ENCODE measurements at regions not wholly inside any gene's neighbourhood (a gene's known extent, or its start where the extent isn't known, plus 50 kb on each side); places are given as distances from the start of the nearest gene placed in this dataset.
"Not testable (repeated sequence)": the region's sequence is repeated elsewhere in the genome, so short reads cannot be mapped to it uniquely, and the experiment has no call there.

DNA sequence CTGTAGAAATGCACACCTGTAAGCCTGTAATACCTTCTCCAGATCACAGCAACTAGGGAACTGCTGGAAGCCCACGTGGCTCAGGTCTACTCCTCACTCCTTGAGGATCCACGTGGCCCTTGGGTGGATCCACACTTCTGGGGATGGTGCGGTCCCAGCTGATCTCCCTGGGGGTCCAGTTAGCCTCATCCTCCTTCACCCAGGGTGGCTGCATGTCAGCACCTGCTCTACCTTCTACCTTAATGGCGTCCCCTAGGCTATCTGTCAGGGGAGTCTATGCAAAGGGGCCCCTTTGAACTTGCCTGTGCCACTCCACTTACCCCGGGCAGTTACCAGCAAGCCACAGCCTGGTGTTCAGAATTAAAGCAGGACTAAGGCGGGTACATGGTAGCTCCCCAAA lies 284.7 kb downstream of the MYCN start:
- no peak for DNase-seq (ENCODE audit: low read depth)

DNA sequence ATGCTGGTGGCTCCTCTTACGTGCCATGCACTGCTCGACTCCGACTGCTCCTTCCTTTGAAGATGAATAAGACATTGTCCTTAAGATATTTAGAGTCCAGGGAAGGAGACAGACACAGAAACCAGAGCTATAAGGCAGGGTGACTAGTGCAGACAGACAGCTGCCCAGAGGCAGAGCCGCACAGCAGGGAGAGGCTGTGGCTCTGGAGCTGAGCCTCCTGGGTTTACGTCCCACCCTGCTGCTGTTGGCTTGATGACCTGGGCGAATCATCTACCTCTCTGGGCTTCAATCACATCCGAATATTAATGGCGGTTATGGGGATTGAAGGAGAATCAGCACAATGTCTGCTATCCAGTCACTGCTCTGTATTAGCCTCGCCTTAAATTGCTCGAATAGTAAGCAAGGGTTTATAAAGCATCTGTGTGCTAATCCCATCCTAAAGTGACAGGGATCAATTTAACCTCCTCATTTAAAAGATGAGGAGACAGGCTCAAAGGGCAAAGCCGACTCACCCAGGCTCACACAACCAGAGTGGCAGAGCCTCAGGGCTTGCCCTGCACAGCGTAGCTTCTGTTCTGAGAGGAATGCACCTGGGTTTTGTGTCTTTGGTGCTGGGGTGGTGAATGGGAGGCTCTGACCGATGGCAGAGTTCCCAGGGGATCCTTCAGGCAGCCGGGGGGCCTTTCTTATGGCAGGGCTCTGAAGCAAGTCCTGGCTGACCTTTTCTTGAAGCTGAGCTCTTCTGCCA lies 284.1 kb downstream of the MYCN start:
- no peak for DNase-seq (ENCODE audit: low read depth)

DNA sequence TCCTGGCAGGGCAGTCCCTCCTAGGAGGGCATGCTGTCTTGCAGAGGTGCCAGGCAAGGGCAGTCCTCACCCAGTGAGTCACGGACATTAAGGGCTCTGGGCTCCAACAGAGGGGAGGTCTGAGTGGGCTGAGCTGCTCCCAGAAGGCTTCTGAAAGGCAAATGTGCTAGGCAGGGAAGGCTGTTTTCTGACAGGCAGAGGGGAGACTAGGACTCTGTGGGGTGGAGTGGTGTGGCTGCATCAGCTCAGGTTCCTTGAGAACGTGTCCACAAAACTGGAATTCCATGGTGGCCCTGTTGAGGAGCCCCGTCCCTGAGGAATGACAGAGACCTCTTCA lies 283.5 kb downstream of the MYCN start:
- DNase-seq (ENCODE audit: low read depth), result no peak

DNA sequence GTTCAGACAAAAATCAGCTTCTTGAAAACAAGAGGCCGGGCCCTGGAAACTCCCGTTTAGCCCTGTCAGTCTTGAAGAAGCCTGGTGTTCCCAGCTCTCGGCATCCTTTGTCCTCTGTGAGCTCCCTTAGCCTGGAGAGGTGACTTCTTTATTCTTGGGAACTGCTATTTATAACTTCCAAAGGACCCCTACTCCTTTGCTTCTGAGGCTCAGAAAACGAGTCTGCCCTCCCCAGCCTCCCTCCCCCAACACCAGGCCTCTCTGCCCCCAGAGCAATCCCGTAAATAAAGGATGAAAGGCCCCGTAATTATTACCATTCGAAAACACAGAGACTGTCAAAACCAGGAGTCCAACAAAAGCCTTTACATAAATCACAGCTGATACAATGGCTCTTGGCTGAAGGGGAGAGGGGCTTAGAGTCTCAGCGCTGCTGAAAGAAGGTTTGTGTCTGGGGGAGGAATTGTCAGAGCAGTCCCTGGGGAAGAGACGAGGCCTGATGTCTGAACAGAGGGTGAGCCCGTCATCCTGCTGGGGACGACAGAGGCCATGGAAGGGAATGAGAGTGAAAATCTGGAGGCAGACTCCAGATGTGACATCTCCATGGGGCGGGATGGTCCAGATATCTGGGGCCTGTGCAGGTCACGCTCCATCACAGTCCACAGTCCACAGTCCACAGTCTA lies 283.0 kb downstream of the MYCN start:
- DNase-seq (ENCODE audit: low read depth), result no peak

DNA sequence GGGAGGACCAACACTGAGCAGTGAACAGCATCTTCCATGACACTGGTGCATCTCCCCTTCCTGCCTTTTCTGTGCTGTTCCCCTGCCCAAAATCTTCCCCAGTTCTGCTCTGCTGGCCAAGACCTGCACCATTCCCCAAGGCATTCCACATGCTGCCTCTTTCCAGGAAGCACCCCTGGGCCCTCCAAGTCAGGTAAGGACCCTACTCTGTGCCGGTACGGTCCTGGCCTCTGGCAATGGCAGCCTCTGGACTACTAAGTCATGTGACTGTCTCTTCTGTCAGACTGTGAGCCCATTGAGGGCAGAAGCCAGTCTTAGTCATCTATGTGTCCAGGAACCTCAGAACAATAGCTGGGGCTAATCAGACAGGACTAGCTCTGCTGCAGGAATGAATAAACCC lies 282.0 kb downstream of the MYCN start:
- no peak for DNase-seq (ENCODE audit: low read depth)

DNA sequence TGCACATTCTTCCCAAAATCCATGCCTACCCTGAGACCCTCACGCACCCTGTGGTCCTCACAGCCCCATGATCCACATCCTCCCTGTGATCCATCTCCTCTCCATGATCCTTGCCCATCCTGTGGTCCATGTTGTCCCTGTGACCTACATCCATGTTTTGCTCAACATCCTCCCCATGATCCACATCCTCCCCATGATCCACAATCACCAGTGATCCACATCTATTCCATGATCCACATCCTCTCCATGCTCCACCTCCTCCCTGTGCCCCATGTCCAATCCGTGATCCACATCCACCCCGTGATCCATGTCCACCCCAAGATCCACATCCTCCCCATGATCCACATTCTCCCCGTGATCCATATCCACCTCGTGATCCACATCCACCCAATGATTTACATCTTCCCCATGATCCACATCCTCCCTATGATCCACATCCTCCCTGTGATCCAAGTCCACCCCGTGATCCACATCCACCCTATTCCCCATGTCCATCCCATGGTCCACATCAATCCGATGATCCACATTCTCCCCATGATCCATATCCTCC lies 281.2 kb downstream of the MYCN start:
- DNase-seq (ENCODE audit: low read depth), result no peak

DNA sequence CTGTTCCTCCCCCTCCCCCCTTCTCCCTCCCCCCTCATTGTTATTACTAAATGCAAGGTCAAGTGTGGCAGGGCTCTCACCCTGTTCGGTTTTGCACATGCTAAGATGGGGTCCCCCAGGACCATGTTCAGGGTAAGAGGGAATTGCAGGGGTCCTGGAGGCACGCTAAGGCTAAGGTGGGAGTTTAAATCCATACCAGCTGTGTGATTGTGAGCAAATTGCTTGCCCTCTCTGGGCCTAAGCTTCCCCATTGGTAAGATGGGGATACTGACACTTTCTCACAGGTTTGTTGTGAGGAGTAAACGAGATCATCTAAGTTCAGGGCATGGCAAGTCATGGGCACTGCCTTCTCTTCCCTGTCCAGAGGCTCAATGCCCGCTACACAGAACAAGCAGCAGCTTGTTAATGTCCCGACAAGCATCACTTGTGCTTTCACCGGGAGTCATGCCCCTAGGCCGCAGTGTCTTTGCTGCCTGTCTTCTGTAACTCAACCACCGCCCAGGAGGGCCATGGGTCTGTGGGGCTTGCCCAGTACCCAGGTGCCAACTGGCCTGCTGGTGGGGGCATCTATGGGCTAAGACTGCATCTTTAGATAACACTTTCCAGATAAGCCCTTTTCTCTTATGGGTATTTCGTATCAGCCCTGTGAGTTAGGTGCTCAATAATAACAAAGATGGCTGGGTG lies 279.1 kb downstream of the MYCN start:
- DNase-seq (ENCODE audit: low read depth), result no peak

DNA sequence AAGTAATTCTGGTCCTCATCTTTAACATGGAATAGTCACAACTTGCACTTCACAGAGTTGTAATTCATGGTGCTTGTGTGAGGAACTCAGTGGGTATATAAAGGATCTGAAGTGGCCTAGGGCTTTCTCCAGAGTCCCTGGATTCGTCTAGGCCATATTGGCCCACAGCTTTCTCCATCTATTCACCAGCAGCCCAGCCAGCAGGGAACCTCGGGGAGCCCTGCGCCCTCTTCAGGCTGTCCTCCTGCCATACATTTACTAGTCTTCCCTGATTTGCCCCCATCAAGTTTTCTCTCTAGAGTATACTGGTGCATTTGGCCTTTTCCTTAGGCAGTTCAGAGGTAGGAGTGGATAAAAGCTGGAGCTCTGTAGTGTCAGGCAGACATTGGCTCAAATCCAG lies 278.3 kb downstream of the MYCN start:
- no peak for DNase-seq (ENCODE audit: low read depth)

DNA sequence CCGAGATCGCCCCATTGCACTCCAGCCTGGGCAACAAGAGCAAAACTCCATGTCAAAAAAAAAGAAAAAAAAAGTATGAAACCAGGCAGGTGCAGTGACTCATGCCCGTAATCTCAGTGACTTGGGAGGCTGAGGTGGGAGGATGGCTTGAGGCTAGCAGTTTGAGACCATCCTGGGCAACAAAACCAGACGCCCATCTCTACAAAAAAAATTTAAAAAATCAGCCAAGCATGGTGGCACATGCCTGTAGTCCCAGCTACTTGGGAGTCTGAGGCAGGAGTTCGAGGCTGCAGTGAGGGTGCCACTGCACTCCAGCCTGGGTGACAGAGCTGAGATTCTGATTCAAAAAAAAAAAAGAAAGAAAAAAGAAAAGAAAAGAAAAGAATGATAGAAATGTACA lies 277.8 kb downstream of the MYCN start:
- no peak for DNase-seq (ENCODE audit: low read depth)

DNA sequence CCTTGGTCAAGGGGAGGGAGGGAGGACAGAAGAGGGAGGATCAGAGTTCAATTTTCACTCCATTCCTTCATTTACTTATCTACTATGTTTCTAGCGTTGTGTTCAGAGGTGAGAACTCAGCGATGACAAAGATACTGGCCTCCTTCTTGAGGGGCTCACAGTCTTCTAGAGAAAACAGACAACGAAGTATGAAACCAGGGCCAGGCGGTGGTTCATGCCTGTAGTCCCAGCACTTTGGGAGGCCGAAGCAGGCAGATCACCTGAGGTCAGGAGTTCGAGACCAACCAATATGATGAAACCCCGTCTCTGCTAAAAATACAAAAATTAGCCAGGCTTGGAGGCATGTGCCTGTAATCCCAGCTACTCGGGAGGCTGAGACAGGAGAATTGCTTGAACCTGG lies 277.4 kb downstream of the MYCN start:
- not testable (repeated sequence) for DNase-seq (ENCODE audit: low read depth)

DNA sequence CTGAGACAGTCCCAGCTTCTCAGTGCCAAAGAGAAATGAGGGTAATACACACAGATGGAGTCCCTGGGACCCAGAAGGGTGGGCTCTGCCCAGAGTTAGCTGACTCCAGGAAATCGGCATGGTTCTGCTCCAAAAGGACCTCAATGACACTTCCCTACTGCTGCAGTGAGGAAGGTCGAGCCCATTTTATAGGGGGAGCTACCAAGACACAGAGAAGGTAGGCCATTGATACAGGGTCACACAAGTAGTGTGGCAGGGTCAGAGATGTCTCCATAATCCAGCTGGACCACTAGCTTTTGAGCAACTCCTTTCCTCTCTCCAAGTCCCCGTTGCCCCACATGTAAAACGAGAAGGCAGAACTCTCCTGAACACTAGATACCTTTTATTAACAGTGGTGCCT lies 276.9 kb downstream of the MYCN start:
- no peak for DNase-seq (ENCODE audit: low read depth)

DNA sequence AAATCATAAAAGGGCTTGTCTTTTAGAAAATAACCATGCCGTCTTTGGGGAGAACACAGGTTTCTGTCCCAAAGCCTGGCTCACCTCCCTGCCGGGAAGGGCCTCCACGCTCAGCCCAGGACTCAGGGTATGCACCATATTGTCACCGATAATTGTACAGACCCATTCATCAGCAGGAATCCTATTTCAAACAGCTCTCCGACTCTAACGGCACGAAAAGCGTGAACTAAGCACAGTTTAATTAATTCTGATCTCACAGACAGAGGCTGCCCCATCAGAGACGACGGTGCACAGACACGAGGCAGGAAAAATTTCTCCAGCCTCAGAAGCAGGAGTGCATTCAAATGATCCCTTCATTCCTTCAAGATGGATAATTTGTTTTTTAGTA lies 276.2 kb downstream of the MYCN start:
- no peak for DNase-seq (ENCODE audit: low read depth)

DNA sequence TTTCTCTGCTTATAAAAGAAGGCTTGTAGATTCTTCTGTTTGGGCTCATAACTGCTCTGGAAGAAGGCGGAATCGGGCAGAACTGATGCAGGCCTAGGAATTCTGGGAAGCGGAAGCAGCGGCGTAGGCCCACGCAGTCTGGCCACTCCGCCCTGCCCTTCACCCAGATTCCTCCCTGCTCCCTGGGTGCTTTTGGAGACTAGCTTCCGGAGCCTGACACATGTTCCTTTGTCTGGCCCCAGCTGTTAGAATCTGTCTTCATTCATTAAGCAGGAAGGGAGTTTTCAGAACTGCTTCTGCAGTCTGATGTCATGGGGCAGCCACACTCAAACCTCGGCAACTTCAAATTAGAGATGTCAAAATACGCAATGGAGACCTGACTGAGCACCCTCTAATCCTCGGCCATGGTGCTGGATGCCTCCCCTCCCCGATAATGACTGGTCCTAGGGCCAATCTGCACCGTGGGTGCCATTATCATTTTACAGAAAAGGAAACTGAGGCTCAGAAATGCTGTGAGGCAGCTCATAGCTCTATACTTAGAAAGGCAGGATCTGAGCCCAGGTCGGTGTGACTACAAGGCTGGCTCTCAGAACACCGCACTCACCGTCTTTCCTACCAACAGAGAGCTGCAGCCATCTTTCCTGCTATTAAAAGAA lies 275.7 kb downstream of the MYCN start:
- DNase-seq (ENCODE audit: low read depth), result no peak

DNA sequence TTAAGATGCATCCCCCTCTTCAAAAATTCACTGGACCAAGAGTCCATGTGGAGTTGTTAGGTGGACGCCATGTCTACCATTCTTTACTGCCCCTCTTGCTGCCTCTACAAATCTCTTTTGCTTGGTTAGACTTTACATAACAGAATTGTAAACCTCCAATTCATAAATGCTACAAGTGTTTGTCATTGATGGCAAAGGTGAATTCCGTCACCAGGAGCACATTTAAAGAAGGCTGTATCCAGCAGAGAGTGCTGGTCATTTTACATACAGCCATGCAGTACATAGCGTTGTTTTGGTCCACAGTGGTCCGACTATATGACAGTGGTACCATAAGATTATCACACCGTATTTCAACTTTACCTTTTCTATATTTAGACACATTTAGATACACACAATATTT lies 274.5 kb downstream of the MYCN start:
- no peak for DNase-seq (ENCODE audit: low read depth)

DNA sequence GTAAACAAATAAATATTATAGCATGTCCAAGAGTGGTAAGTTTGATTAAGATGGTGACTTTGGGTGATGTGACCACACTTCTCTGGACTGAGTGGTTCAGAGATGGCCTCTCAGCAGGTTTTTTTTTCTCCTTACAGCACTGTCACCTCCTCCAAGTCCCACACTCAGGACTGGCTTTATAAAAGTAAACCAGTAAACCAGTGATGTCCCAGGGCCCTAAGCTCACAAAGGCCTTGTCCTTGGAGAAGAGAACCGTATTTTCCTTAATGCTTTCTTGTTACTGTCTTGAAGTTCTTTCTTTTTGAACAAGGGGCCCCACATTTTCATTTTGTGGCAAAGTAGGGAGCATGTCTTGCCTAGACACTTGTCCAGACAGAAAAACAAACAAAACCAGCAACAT lies 274.0 kb downstream of the MYCN start:
- no peak for DNase-seq (ENCODE audit: low read depth)

DNA sequence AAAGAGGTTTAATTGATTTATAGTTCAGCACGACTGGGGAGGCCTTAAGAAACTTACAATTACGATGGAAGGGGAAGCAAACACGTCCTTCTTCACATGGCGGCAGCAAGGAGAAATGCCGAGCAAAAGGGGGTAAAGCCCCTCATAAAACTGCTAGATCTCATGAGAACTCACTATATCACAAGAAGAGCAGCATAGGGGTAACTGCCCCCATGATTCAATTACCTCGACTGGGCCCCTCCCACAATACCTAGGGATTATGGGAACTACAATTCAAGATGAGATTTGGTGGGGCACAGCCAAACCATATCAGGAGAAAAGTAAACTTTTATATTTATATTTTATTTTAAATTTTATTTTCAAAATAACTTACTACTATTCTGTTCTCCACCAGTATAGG lies 272.0 kb downstream of the MYCN start:
- DNase-seq (ENCODE audit: low read depth), result no peak

DNA sequence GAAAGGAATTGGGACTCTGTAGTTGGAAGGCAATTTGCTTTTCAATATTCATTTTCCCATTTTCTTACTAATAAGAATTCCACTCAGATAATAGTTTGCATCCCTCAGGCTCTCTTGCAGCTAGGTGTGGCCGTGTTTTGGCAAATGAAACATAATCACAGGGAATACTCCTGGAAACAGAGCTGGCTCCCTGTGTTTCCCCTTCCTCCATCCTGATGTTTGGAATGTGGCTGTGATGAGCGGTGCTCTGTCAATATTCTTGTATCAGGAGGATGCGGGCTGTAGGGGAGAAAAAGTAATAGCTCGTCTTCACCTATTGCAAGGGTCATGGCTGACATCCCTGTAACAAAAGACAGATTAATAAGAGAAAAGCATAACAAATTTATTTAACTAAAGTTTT lies 271.0 kb downstream of the MYCN start:
- DNase-seq (ENCODE audit: low read depth), result no peak

DNA sequence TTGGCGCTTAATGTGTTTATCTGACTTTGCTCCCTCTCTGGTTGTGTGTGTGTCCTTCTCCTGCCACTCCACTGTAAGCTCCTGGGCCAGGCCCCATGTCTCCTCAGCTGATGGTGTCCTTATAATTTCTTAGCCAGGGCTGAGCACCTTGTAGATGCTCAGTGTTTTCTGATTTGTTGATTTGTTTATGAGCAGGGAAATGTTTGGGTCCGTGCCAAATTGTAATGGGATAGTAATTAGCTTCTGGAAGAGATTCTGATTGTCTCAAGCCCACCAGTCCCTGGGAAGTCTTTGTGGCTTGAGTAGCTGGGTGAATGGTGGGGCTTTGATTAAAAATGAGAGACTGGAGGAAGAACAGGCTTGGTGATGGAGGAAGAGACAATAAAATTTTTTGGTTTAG lies 270.5 kb downstream of the MYCN start:
- DNase-seq (ENCODE audit: low read depth), result no peak

DNA sequence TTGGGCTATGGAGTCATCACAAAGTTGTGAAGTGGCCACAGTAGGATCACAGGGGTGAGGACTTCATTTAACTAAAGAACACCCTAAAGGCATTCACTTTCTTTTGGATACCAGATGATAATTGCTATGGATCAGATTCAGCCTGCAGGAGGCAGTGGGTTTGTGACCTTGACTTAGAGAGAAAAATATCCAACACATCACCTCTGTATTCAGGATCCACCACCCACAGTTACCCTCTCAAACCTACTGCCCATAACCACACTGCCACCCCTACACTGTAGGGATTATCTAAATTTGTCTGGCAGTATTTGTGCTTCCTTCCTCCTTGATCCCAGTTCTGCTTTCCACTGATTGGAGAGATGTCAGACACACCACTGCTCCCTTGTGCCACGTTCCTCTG lies 269.4 kb downstream of the MYCN start:
- no peak for DNase-seq (ENCODE audit: low read depth)

DNA sequence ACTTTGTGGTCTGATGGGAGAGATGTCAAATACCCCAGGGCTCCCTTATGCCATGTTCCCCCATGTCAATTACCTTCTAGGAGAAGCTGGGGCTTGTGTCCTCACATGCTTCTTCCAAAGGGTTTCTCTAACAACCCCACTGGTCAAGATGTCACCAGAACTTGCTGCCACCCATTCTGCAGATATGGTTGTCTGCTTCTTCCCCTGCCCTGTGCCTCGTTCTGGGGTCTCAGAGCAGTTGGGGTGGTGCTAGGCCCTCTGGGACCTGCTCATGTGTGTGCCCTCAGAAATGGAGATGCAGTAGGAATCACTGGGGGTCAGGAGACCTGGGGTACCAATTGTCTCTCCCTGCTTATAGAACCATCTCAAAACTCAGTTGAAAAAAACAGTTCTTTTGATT lies 268.6 kb downstream of the MYCN start:
- no peak for DNase-seq (ENCODE audit: low read depth)

DNA sequence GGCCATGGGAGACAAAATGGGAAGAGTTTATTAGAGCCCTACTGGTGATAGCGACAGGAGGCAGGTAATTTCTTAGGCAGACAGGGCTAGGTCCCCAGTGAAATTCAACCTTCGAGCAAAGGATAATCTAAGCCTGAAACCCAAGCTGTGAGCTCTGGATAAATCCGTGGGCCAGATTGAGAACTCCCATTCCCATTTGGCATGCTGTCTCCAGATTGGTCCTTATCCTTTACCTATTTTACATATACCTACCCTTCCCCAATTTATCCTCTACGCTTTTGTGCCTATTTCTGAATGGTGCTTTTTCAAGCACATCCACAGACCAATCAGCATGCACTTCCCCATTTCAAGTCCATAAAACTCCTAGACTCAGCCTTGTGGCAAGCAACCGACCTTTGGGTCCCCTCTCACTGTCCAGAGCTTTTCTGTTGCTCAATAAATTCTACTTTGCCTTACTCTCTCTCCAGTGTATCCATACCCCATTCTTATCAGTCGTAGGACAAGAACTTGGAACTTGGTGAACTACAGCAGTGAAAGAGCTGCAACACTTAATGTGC lies 268.0 kb downstream of the MYCN start:
- DNase-seq (ENCODE audit: low read depth), result no peak

DNA sequence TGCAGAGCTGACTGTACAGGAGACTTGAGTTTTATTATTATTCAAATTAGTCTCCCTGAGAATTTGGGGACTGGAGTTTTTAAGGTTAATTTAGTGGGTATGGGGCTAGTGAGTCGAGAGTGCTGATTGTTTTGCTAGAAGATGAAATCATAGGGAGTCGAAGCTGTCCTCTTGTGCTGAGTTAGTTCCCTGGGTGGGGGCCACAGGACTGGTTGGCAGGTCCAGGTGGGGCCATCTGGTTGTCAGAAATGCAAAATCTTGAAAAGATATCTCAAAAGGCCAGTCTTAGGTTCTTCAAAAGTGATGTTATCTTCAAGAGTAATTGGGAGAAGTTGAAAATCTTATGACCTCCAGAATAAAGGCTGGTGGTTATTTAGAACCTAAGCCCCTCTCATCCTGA lies 267.3 kb downstream of the MYCN start:
- no peak for DNase-seq (ENCODE audit: low read depth)
